Stimulated activated CD4-positive, alpha-beta T cell treated with anti-CD3 and anti-CD28 coated beads, TNF-alpha, amount 100 ng/mL, for 24 hours (primary cell): ENCODE measurements at regions not wholly inside any gene's neighbourhood (a gene's known extent, or its start where the extent isn't known, plus 50 kb on each side); places are given as distances from the start of the nearest gene placed in this dataset.

Source experiments
- DNase-seq, 3 experiments: peaks; one replicate each; pipeline ENCODE4 v3.0.0-alpha.2; 2020; ENCODE audit warnings: low read depth in 3 of 3

DNA sequence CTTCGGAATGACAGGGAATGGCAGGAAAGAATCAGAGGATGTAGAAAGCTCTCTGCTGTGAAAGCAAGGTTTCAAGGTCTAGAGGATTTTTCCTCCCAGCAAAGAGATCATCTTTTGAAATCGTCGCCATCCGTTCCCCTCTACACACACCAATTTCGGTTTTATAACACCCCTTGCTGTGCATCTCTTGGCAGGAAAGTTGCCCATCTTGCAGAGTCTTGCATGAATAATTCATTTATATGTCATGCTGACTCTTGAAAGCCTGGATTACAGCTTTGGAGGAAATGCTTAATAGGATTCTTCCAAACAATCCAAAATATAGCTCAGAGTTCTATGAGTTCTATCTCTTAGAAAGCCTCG lies 262.7 kb downstream of the CHL1 start:
- no peak for DNase-seq

GRCh38 chr3:461006-461405 lies 264.4 kb downstream of the CHL1 start:
- no peak for DNase-seq

DNA sequence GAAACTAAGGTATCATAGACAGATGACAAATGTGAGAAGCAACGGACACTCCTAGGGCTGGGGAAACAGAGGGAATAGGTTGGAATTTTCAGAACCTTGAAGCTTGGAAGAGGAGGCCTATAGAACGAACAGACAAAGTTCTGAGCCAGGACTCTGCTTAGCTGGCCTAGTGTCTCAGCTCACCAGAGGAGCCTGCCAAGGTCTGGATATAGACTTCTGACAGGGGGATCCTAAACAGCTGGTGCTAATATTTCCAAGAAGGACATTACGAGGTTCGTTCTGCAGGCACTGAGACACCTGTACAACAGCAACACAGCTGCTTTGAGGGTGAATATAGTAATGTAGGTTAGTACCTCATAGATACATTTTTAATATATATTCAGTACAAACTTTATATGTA lies 266.3 kb downstream of the CHL1 start:
- no peak for DNase-seq

DNA sequence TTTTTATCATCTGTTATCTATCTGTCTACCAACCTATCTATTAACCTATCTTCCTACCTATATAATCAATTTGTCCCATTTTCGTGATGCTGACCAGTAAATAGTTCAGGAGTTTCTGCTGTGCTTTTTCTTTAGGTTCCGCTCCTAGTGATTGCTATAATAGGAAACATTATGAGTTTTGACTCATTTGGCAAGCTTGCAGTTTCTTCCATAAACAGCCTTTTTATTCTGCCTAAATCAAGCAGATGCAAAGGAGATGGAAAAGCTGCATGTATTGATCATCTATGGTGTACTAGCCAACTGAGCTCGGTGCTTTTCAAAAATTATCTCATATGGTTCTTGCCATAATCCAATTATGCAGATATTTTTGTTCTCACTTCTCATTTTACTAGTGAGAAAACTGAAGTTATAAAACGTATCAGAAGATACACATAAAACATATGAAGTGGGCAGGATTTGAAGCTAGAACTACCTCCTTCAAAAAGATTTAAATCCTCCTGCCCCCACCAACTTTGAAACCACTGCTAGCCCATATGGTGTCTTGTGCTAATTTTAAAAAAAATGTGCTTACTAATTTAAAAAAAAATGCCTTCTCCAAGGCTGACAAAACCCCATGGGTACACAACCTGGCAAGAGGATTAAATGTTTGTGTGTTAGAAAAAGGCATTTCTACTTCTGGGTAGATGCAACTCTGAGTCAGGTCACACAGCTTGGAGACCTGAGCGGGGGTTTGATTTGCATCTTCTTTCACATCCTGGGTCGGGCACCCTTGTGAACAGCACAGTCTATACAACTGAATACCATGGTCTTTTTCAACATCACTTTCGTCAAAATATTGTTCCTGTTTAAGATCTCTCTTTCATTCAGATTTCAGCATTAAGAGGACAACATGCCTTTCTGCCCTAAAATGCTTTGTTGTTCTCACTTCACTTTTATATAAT lies 267.0 kb downstream of the CHL1 start:
- no peak for DNase-seq

GRCh38 chr3:464255-464654 lies 267.7 kb downstream of the CHL1 start:
- no peak for DNase-seq

DNA sequence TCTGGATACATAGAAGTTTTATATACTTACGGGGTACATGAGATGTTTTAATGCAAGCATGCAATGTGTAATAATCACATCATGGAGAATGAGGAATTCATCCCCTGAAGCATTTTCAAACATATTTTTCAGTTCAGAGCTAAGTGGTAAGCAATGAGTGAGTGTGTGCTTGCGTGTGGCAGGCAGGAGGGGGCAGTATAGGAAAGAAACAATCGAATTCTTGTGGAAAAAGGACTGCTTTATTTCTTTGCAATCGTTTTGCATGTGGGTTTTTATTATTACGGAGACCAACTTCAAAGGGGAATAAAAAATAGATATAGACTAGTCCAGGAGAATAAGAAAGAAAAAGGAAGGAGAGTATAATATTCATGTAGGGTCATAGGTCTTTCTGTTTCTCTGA lies 271.6 kb downstream of the CHL1 start:
- no peak for DNase-seq

GRCh38 chr3:473033-473800 lies 276.7 kb downstream of the CHL1 start:
- no peak for DNase-seq

DNA sequence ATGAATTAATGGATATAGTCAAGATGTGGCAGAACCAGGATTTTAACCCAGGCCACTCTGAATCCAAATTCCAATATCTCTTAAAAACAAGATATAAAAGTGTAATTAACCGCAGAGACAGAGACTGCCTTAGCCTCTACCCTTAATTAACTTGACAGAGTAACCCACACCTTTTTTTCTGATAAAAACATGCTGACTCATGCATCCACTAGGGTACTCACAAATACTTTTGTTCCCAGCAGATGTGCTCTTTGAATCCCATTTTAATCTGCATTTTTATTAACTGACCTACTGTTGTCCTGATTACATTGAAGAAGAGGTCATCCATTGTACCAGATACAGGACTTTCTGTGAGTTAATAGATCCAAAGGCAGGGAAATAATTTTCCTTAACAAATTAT lies 278.3 kb downstream of the CHL1 start:
- DNase-seq: no peak

GRCh38 chr3:480070-480469 lies 283.5 kb downstream of the CHL1 start:
- DNase-seq: no peak

DNA sequence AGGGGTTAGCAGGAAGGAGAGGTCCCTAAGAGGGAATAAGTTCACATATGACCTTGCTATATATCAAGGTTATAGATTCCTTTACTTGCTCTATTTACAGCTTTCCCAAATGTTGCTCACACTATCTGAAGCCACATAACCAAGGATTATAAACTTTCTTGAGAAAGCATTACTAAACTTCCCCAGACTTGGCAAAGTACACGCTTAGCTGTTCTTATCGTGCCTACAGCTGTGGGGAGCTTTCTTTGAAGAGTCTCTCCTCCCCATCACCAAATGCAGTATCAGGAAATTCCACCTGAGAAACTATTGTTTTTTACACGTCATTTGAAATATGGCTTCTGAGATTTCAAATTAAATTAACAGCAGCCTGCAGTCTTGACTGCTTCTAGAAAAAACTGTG lies 284.5 kb downstream of the CHL1 start:
- DNase-seq: no peak

- no peak for DNase-seq
Observed at GRCh38 chr3:481680-482079, 285.1 kb downstream of the CHL1 start.

GRCh38 chr3:482479-482878 lies 285.9 kb downstream of the CHL1 start:
- no peak for DNase-seq

DNA sequence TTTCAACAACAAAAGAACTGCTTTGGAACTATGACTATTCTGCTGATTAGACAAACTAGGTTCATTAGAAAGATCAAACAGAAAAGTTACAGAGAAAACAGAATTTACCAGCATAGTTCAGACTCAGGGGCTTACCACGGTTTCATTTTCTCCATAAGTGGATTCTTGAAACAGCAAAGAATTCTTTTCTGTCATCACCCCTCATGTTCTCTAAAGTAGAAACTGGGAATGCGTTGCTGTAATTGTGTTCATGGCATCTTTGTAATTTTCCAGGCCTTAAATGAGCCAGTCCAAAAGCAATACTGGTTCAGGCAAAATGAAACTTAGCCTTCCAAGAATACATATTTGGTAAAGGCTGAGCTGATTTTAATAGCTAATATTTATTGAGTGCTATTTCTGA lies 287.8 kb downstream of the CHL1 start:
- DNase-seq: no peak

GRCh38 chr3:487614-488013 lies 291.1 kb downstream of the CHL1 start:
- DNase-seq: no peak

- no peak for DNase-seq
Observed at GRCh38 chr3:492586-493316, 296.2 kb downstream of the CHL1 start.

- DNase-seq: no peak
Observed at GRCh38 chr3:494190-494589, 297.6 kb downstream of the CHL1 start.

DNA sequence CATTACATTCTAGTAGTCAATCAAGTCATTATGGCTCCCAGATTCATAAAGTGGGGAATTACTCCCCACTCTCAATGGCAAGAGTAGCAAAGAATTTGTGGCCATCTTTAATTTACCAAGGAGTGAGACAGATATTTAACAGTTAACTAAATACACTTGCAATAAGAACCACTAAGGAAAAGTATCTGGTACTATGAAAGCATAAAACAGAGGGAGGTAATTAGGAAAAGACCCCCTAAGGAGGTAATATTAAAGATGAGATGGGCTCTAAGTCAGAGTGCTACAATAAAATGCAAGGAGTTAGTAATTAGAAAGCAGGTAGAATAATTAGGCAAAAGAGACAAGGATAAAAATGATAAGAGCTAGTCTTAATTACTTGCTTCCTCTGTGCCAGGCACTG lies 301.9 kb downstream of the CHL1 start:
- no peak for DNase-seq

DNA sequence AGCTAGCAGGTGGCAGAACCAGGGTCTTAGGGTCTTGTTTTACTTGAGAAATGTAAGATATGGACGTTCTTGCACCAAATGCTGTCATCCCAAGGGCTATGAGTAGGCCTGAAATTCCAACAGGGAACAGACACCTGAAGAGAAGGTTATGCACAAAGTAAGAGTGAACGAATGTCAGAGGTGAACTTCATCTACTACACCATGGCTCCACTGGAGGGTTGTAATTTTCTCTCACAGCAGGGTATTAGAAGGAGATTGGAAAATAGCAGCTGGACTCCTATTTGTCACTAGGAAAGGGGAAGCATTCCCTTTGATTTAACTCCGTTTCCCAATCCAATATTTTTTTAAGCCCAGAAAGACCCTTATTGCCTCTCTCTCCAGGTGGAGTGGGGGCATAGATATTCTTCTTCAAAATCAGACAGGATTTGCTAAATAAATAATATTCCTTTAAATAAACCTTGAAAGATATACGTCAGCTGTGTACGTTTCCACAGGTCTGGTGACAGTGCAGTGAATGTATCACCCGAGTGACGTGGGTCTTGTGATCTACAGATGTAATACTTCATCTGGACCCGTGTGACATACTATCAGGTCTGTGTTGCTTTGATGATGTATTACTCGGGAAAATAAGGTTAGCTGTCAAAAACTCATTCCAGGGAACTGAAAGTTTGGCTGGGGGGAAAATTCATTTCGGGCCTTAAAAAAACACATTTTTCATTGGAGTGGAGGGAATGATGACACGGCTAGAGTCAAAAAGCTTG lies 302.6 kb downstream of the CHL1 start:
- DNase-seq: no peak

DNA sequence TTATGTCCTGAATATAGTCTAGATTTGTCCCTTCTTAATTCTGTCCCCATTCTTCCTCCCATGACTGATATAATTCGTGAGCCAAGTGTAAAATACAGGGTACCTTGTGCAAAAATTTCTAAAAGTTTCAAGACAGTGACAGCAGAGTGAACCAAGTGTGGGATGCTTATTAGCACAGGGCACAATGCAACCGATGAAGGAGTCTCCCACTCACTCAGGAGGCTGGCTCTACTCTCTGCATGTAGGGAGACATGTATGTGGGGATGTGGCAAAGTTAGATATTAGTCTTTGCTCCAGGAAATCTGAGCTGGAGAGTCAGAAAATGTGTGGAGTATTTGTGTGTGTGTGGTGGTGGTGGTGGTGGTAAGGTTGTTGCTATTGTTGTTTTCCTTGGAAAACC lies 305.9 kb downstream of the CHL1 start:
- no peak for DNase-seq

- no peak for DNase-seq
Observed at GRCh38 chr3:513301-513700, 316.7 kb downstream of the CHL1 start.

GRCh38 chr3:514192-514591 lies 317.6 kb downstream of the CHL1 start:
- DNase-seq: no peak

DNA sequence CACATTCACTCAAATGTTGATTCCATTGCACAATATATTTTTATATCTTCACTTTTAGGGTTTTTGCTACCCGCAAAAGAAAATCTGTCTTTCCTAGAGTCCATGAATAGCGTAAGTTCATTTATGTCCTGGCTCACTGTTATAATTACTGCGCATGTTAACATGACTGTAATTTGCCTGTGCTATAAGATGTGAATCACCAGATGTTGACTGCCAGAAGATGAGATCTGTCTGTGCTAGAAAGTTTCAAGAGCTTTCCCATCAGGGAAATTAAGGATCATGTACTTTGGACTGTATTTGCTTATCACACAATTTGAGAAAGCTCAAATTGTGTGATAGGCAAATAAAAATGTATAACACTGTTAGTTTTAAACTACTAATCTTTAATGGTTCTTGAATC lies 322.5 kb downstream of the CHL1 start:
- DNase-seq: no peak
